Lower lobe of right lung (tissue), 2 donors: ENCODE measurements at regions not wholly inside any gene's neighbourhood (a gene's known extent, or its start where the extent isn't known, plus 50 kb on each side); places are given as distances from the start of the nearest gene placed in this dataset.

Experiments
- ATAC-seq, 2 donors: fragments of 200-7000 bp; cut with Tn5 transposase; one replicate each; pipeline ENCODE4 v1.9.1; 2020 to 2022; ENCODE audit warnings: mild to moderate bottlenecking in 2 of 2, moderate library complexity in 2 of 2
- DNase-seq: peaks from one replicate; pipeline ENCODE4 v3.0.0-alpha.2; 2020
- H3K27ac ChIP-seq: fragments of 200-600 bp; one replicate; pipeline ENCODE4 v1.8.0; 2022
- H3K27me3 ChIP-seq: fragments of 200-600 bp; one replicate; pipeline ENCODE4 v1.8.0; 2022; ENCODE audit warnings: low read depth
- H3K36me3 ChIP-seq: fragments of 200-600 bp; one replicate; pipeline ENCODE4 v1.8.0; 2022; ENCODE audit warnings: mild to moderate bottlenecking
- H3K4me1 ChIP-seq: fragments of 200-600 bp; one replicate; pipeline ENCODE4 v1.8.0; 2022
- H3K4me3 ChIP-seq: fragments of 200-600 bp; one replicate; pipeline ENCODE4 v1.8.0; 2022; ENCODE audit warnings: mild to moderate bottlenecking
- H3K9me3 ChIP-seq: fragments of 200-600 bp; one replicate; pipeline ENCODE4 v1.8.0; 2022
- intact Hi-C: fragments of 100-400 bp; cut with DNase I; formaldehyde crosslinking; loops from one replicate; pipeline ENCODE4 v1.11.0; 2022
- TF ChIP-seq, protein P1 (sequence below): fragments of 200-600 bp; IDR thresholded peaks from one replicate; pipeline ENCODE4 v1.8.0; 2022; ENCODE audit warnings: antibody characterized with exemption, mild to moderate bottlenecking
- donor health status: DM: no; HTN: yes; CAD: no; lungs with severe emphysema.

DNA sequence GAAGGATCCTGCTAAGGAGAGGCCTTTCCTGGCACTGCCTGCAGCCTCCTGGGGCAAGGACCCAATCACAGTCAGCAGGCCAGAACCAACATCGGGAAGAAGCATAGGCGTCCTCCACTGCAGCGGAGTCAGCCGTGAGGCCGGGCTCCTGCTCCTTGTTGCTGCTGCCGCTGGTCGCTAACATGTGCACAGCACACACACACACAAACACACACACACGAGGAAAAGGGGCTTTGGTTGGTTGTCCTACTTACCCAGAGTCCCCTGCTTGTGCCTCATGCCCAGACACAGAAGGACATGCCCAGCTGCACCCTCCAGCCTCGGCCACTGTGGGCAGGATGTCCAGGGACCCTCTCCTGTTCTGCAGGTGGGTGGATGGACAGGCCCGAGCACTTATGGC, 209.4 kb downstream of the GLI2 start:
- Histone ChIP-seq H3K27me3 (no peaks in the 10 kb centered on the region), H3K27ac (no peak overlapping the region), H3K9me3 (no peaks in the 10 kb centered on the region), H3K4me3 (no peak overlapping the region), H3K4me1 (no peaks in the 10 kb centered on the region), H3K36me3 (no peaks in the 10 kb centered on the region)
- DNase-seq (no peak), ATAC-seq (no peak)
- TF ChIP-seq, protein P1, sequence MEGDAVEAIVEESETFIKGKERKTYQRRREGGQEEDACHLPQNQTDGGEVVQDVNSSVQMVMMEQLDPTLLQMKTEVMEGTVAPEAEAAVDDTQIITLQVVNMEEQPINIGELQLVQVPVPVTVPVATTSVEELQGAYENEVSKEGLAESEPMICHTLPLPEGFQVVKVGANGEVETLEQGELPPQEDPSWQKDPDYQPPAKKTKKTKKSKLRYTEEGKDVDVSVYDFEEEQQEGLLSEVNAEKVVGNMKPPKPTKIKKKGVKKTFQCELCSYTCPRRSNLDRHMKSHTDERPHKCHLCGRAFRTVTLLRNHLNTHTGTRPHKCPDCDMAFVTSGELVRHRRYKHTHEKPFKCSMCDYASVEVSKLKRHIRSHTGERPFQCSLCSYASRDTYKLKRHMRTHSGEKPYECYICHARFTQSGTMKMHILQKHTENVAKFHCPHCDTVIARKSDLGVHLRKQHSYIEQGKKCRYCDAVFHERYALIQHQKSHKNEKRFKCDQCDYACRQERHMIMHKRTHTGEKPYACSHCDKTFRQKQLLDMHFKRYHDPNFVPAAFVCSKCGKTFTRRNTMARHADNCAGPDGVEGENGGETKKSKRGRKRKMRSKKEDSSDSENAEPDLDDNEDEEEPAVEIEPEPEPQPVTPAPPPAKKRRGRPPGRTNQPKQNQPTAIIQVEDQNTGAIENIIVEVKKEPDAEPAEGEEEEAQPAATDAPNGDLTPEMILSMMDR: no peak
- intact Hi-C loops: no loop called here

- intact Hi-C loops: no loop called here
Observed at GRCh38 chr2:120945832-120946499, 210.3 kb downstream of the GLI2 start.

DNA sequence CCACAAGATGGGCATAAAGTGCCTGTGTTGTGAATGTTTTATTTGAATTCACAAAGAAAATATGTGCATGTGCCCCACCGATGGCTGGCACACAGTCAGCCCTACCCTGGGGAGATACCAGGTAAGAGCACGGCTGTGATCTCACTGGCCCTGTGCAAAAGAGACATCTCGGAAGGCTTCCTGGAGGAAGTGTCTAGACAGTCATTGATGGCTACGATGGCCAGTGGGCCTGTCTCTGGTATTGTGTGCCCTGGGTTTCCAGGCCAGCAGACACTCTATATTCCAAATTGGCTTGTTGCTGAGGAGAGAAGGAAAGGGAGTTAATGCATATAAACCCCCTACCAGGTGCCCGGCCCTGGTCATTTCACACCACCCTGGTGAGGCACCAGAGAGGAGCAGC, 211.7 kb downstream of the GLI2 start:
- no peak for ATAC-seq
- H3K27ac ChIP-seq: no peak overlapping the region
- H3K27me3 ChIP-seq: no peaks in the 10 kb centered on the region
- H3K4me3 ChIP-seq: no peak overlapping the region
- intact Hi-C loops: no loop called here
- DNase-seq: no peak
- TF ChIP-seq, protein P1: no peak
- no peaks in the 10 kb centered on the region for H3K9me3 ChIP-seq
- no peaks in the 10 kb centered on the region for H3K36me3 ChIP-seq
- no peaks in the 10 kb centered on the region for H3K4me1 ChIP-seq

More at GRCh38 chr2:120945832-120946499, 210.3 kb downstream of the GLI2 start:
- no peak for ATAC-seq
- Histone ChIP-seq H3K9me3 (no peaks in the 10 kb centered on the region), H3K36me3 (no peaks in the 10 kb centered on the region), H3K4me3 (no peak overlapping the region), H3K27me3 (no peaks in the 10 kb centered on the region), H3K27ac (no peak overlapping the region), H3K4me1 (no peaks in the 10 kb centered on the region)
- TF ChIP-seq, protein P1: no peak
- no peak for DNase-seq

GRCh38 chr2:120947982-120948661, 212.5 kb downstream of the GLI2 start:
- intact Hi-C loops: no loop called here
- no peaks in the 10 kb centered on the region for H3K27me3 ChIP-seq
- no peak overlapping the region for H3K4me3 ChIP-seq
- H3K27ac ChIP-seq: no peak overlapping the region
- H3K4me1 ChIP-seq: no peaks in the 10 kb centered on the region
- ATAC-seq (no peak), DNase-seq (no peak)
- no peaks in the 10 kb centered on the region for H3K36me3 ChIP-seq
- TF ChIP-seq, protein P1: no peak
- no peaks in the 10 kb centered on the region for H3K9me3 ChIP-seq

DNA sequence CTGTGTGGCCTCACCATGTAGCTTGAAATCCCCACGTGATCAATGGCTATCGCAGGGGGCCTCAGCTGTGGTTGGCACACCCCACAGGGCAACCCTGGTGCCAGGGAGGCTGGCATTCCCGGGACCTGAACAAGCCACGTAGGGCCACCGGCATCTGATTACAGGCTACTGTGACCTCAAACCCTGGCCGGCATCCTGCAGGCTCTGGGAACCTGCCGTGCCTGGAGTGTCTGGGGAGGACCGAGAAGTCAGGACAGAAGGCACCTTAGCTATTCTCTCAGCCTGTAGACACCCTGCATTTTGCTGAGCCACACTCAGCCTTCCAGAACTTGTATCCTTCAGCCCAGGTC, 213.0 kb downstream of the GLI2 start:
- DNase-seq: no peak
- no peak overlapping the region for H3K27ac ChIP-seq
- H3K27me3 ChIP-seq: no peaks in the 10 kb centered on the region
- H3K4me1 ChIP-seq: no peaks in the 10 kb centered on the region
- H3K4me3 ChIP-seq: no peak overlapping the region
- no peaks in the 10 kb centered on the region for H3K36me3 ChIP-seq
- intact Hi-C loops: no loop called here
- no peak for ATAC-seq
- TF ChIP-seq, protein P1: no peak
- no peaks in the 10 kb centered on the region for H3K9me3 ChIP-seq
